HL-60 (cell line): ENCODE measurements at regions not wholly inside any gene's neighbourhood (a gene's known extent, or its start where the extent isn't known, plus 50 kb on each side); places are given as distances from the start of the nearest gene placed in this dataset.

Experiments used
- CTCF ChIP-seq: IDR thresholded peaks from one replicate; pipeline ENCODE4 v1.5.1; 2011; ENCODE audit warnings: low read length, control low read depth, inconsistent platforms; ENCODE audit not compliant: insufficient read depth
- POLR2AphosphoS5 ChIP-seq: IDR thresholded peaks from 2 replicates; pipeline ENCODE4 v1.6.1; 2012; ENCODE audit warnings: low read depth

GRCh38 chr2:118718921-118719320 lies 128.5 kb downstream of the EN1 start:
- TF ChIP-seq CTCF (no peak), POLR2AphosphoS5 (no peak)
